B cell (primary cell): ENCODE measurements at regions not wholly inside any gene's neighbourhood (a gene's known extent, or its start where the extent isn't known, plus 50 kb on each side); places are given as distances from the start of the nearest gene placed in this dataset.

ENCODE experiments used
- ATAC-seq: fragments of 200-7000 bp; cut with Tn5 transposase; one replicate; pipeline ENCODE4 v1.10.0; 2021; ENCODE audit warnings: low read depth, mild to moderate bottlenecking, moderate number of reproducible peaks, moderate library complexity
- CTCF ChIA-PET: fragments of 350-600 bp; sonication (Branson Sonifier 250); formaldehyde crosslinking; loops from one replicate; lab custom pipeline; 2021; ENCODE audit warnings: antibody characterized with exemption, inconsistent platforms; lab: Charles Lee
- POLR2A ChIA-PET: fragments of 350-600 bp; sonication (Branson Sonifier 250); formaldehyde crosslinking; loops from one replicate; lab custom pipeline; 2021; ENCODE audit warnings: antibody characterized with exemption; lab: Charles Lee
- DNase-seq: peaks from one replicate; pipeline ENCODE4 v3.0.0; 2013
- H2AFZ ChIP-seq: 2 replicates; pipeline ENCODE4 v1.6.1; 2012; ENCODE audit warnings: mild to moderate bottlenecking, low read depth, low read length; ENCODE audit not compliant: insufficient read depth, poor library complexity, severe bottlenecking
- H3K27ac ChIP-seq, 2 donors: 1 replicate in 1 of 2; 2 replicates in 1 of 2; pipeline ENCODE4 v1.5.1; 2012 to 2013; ENCODE audit warnings: low read length in 2 of 2, mild to moderate bottlenecking in 2 of 2, moderate library complexity in 1 of 2
- H3K27me3 ChIP-seq, 4 experiments: fragments of 200-600 bp in 1 of 4; sonication (generic) in 1 of 4; replicated peaks in 1 of 4; 1 replicate in 2 of 4; 2 replicates in 2 of 4; pipeline versions ENCODE4 v1.6.1 to v1.7.0; 2013 to 2016; ENCODE audit warnings: low read length in 3 of 4, mild to moderate bottlenecking in 2 of 4, mixed read lengths in 1 of 4, moderate library complexity in 1 of 4; ENCODE audit not compliant: insufficient read depth in 4 of 4, control insufficient read depth in 3 of 4; ENCODE audit errors: control extremely low read depth in 1 of 4
- H3K36me3 ChIP-seq, 2 experiments: replicated peaks in 1 of 2; 1 replicate in 1 of 2; 2 replicates in 1 of 2; pipeline versions ENCODE4 v1.6.1 to v1.7.1; 2013; ENCODE audit warnings: low read length in 1 of 2; ENCODE audit not compliant: insufficient read depth in 2 of 2, control insufficient read depth in 1 of 2; ENCODE audit errors: control extremely low read depth in 1 of 2, extremely low read depth in 1 of 2
- H3K4me1 ChIP-seq, 2 donors: fragments of 200-600 bp in 1 of 2; sonication (generic) in 1 of 2; 1 replicate in 1 of 2; 2 replicates in 1 of 2; pipeline versions ENCODE4 v1.5.1 to v1.6.1; 2013 to 2017; ENCODE audit warnings: low read length in 2 of 2; ENCODE audit not compliant: control insufficient read depth in 2 of 2, insufficient read depth in 2 of 2
- H3K4me2 ChIP-seq: replicated peaks from 2 replicates; pipeline ENCODE3; 2012; ENCODE audit warnings: mild to moderate bottlenecking, low read depth, low read length; ENCODE audit not compliant: poor library complexity, severe bottlenecking
- H3K4me3 ChIP-seq, 5 experiments: fragments of 200-600 bp in 1 of 5; sonication (generic) in 1 of 5; 1 replicate in 3 of 5; 2 replicates in 2 of 5; pipeline versions ENCODE4 v1.5.1 to v1.7.0; 2011 to 2016; ENCODE audit warnings: low read length in 4 of 5, mild to moderate bottlenecking in 4 of 5, low read depth in 2 of 5, control low read depth in 1 of 5, moderate library complexity in 1 of 5; ENCODE audit not compliant: insufficient read depth in 1 of 5; ENCODE audit errors: control extremely low read depth in 1 of 5, extremely low read depth in 1 of 5
- H3K79me2 ChIP-seq: fragments of 200-600 bp; sonication (generic); one replicate; pipeline ENCODE4 v1.6.0; 2016; ENCODE audit warnings: low read length; ENCODE audit not compliant: control insufficient read depth, insufficient read depth
- H3K9ac ChIP-seq: fragments of 200-600 bp; sonication (generic); 2 replicates; pipeline ENCODE4 v1.6.1; 2017; ENCODE audit warnings: mild to moderate bottlenecking, low read length, moderate library complexity
- H3K9me3 ChIP-seq, 3 donors: one replicate each; pipeline versions ENCODE4 v1.6.1 to v1.7.1; 2013; ENCODE audit warnings: low read length in 2 of 3; ENCODE audit not compliant: control insufficient read depth in 2 of 3, insufficient read depth in 1 of 3; ENCODE audit errors: control extremely low read depth in 1 of 3
- H4K20me1 ChIP-seq: 2 replicates; pipeline ENCODE4 v1.6.0; 2012; ENCODE audit warnings: mild to moderate bottlenecking, low read length; ENCODE audit not compliant: insufficient read depth, control insufficient read depth, poor library complexity, severe bottlenecking
- H3K27ac Mint-ChIP-seq: one replicate; pipeline ENCODE4 v1.8.0; 2021; ENCODE audit warnings: mixed read lengths
- H3K27me3 Mint-ChIP-seq: one replicate; pipeline ENCODE4 v1.8.0; 2021; ENCODE audit warnings: mixed read lengths
- H3K4me1 Mint-ChIP-seq: one replicate; pipeline ENCODE4 v1.8.0; 2021; ENCODE audit warnings: mixed read lengths
- H3K4me3 Mint-ChIP-seq: one replicate; pipeline ENCODE4 v1.8.0; 2021; ENCODE audit warnings: mixed read lengths
- H3K9me3 Mint-ChIP-seq: one replicate; pipeline ENCODE4 v1.8.0; 2022; ENCODE audit warnings: mixed read lengths; ENCODE audit not compliant: insufficient read depth
- CTCF ChIP-seq: fragments of 200-600 bp; IDR thresholded peaks from one replicate; pipeline ENCODE4 v1.8.0; 2022; ENCODE audit warnings: antibody characterized with exemption, mild to moderate bottlenecking
- EZH2 ChIP-seq: IDR thresholded peaks from 2 replicates; pipeline ENCODE4 v1.6.1; 2012; ENCODE audit warnings: borderline replicate concordance, low read depth, mild to moderate bottlenecking, moderate library complexity, low read length; ENCODE audit not compliant: insufficient read depth, poor library complexity, severe bottlenecking
- WGBS: methylation state at CpG from one replicate; pipeline ENCODE4 v1.1.5; 2013; ENCODE audit warnings: missing lambda C conversion rate; ENCODE audit not compliant: insufficient coverage; 5-methylcytosine and 5-hydroxymethylcytosine counted together
- intact Hi-C: fragments of 100-400 bp; cut with micrococcal nuclease; formaldehyde crosslinking; loops from one replicate; pipeline ENCODE4 v1.10.0; 2022

DNA sequence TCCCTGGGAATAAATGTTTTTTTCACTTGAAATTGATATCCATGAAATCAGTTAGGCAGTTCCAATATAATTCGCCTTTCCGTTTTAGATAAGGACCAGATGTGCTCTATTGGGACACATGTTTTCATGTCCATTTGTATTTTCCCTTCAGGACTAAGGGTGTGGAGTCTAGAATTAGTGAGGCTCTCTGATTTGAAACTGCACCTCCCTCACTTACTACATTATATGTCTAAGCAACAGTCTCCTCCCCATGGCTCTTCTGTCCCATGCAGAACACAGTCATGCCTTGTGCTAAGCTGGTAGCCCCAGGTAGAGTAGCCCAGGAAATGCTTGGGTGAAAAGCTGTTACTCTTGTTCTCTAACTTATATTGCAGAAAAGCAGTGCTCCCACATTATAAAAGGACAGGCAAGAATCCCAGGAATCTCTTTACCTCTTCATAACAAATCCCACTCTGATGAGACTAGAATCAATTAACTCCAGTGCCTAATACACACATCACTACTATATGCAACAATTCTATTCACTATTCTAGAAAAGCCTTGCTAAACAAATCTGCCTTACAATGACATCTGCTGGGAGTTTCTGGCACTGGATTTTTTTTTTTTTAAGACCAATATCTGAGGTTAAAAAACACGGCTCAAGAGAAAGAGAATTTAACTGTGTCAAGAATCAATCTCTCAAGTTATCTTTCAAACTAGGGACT, 293.9 kb downstream of the SNX13 start:
- DNase-seq (no peak), ATAC-seq (no peak)
- H3K9ac ChIP-seq, result no peak overlapping the region
- Mint-ChIP-seq H3K4me3 (no peak overlapping the region), H3K4me1 (no peaks in the 10 kb centered on the region), H3K9me3 (peaks cover 2% of the 10 kb centered on the region), H3K27ac (no peak overlapping the region), H3K27me3 (peaks cover 15% of the 10 kb centered on the region)
- intact Hi-C loops, result no loop called here
- no peaks in the 10 kb centered on the region for H4K20me1 ChIP-seq
- H3K79me2 ChIP-seq, result no peaks in the 10 kb centered on the region
- H3K4me1 ChIP-seq, result no peaks in the 10 kb centered on the region
- H3K27ac ChIP-seq, result no peak overlapping the region
- POLR2A ChIA-PET, result no interaction called here
- no peak overlapping the region for H3K4me2 ChIP-seq
- no peaks in the 10 kb centered on the region for H3K36me3 ChIP-seq
- CTCF ChIA-PET, result no interaction called here
- no peak overlapping the region for H3K4me3 ChIP-seq
- no peaks in the 10 kb centered on the region for H3K27me3 ChIP-seq
- no peak for TF ChIP-seq EZH2
- no peak for TF ChIP-seq CTCF
- peaks cover 0 to 4% (median 2%) of the 10 kb centered on the region in 3 donors for H3K9me3 ChIP-seq
- no CpG with 5 or more reads among the region's 3 CpGs for whole genome bisulfite sequencing
- no peak overlapping the region for H2AFZ ChIP-seq

- ChIA-PET POLR2A (no interaction called here), CTCF (interaction anchor here (1.3 kb wide), 1 partner anchor 30 kb away, joined by 4 read pairs; no protein-coding TSS in a partner anchor)
- Histone ChIP-seq H3K36me3 (no peaks in the 10 kb centered on the region), H3K4me1 (no peaks in the 10 kb centered on the region), H3K4me2 (no peak overlapping the region), H3K9me3 (no peaks in the 10 kb centered on the region), H2AFZ (no peak overlapping the region), H4K20me1 (no peaks in the 10 kb centered on the region), H3K9ac (no peak overlapping the region), H3K4me3 (no peak overlapping the region), H3K27ac (no peak overlapping the region), H3K79me2 (no peaks in the 10 kb centered on the region), H3K27me3 (no peaks in the 10 kb centered on the region)
- ATAC-seq, result no peak
- Mint-ChIP-seq H3K4me3 (no peak overlapping the region), H3K9me3 (no peaks in the 10 kb centered on the region), H3K27me3 (peaks cover 13% of the 10 kb centered on the region), H3K4me1 (no peaks in the 10 kb centered on the region), H3K27ac (no peak overlapping the region)
- DNase-seq, result no peak
- no peak for TF ChIP-seq CTCF
- TF ChIP-seq EZH2, result no peak
- intact Hi-C loops, result no loop called here
- WGBS, result no CpG with 5 or more reads among the region's 2 CpGs
Measured at GRCh38 chr7:17651341-17651740, 289.0 kb downstream of the SNX13 start.
